SK-N-SH treated with all-trans-retinoic acid at 6 μM for 48 hours (cell line): ENCODE measurements at regions not wholly inside any gene's neighbourhood (a gene's known extent, or its start where the extent isn't known, plus 50 kb on each side); places are given as distances from the start of the nearest gene placed in this dataset.

ENCODE experiments used
- ATAC-seq: fragments of 200-7000 bp; cut with Tn5 transposase; 3 replicates; pipeline ENCODE4 v1.9.1; 2020; ENCODE audit warnings: mild to moderate bottlenecking, moderate library complexity
- ARNTL ChIP-seq: fragments of 450-650 bp; formaldehyde crosslinking; IDR thresholded peaks from 2 replicates; pipeline ENCODE4 v1.5.0; 2020; ENCODE audit warnings: low read depth, mild to moderate bottlenecking, moderate library complexity, borderline replicate concordance
- BACH2 ChIP-seq: fragments of 250-450 bp; sonication (Bioruptor Pico); IDR thresholded peaks from 2 replicates; pipeline ENCODE4 v1.9.0; 2021; ENCODE audit warnings: mild to moderate bottlenecking, borderline replicate concordance
- CREB5 ChIP-seq: fragments of 250-450 bp; sonication (Bioruptor Pico); IDR thresholded peaks from 2 replicates; pipeline ENCODE4 v1.5.1; 2020; ENCODE audit warnings: low read depth, mild to moderate bottlenecking, moderate library complexity
- CSDC2 ChIP-seq: fragments of 250-450 bp; sonication (Bioruptor Pico); IDR thresholded peaks from 2 replicates; pipeline ENCODE4 v1.5.0; 2020; ENCODE audit warnings: mild to moderate bottlenecking, moderate library complexity
- CSRNP3 ChIP-seq: fragments of 250-450 bp; sonication (Bioruptor Pico); IDR thresholded peaks from 2 replicates; pipeline ENCODE4 v1.5.1; 2021; ENCODE audit warnings: mild to moderate bottlenecking, moderate library complexity
- ESRRG ChIP-seq: fragments of 250-450 bp; sonication (Bioruptor Pico); IDR thresholded peaks from 2 replicates; pipeline ENCODE4 v1.6.1; 2021; ENCODE audit warnings: mild to moderate bottlenecking
- GLIS3 ChIP-seq: fragments of 250-450 bp; sonication (Bioruptor Pico); IDR thresholded peaks from 2 replicates; pipeline ENCODE4 v1.5.0; 2020; ENCODE audit warnings: mild to moderate bottlenecking, moderate library complexity
- ISL1 ChIP-seq: fragments of 250-450 bp; sonication (Bioruptor Pico); IDR thresholded peaks from 2 replicates; pipeline ENCODE4 v2.1.2; 2022; ENCODE audit warnings: mild to moderate bottlenecking, moderate library complexity
- POU6F1 ChIP-seq: fragments of 250-450 bp; sonication (Bioruptor Pico); IDR thresholded peaks from 2 replicates; pipeline ENCODE4 v1.8.0; 2021; ENCODE audit warnings: low read depth, mild to moderate bottlenecking, moderate library complexity, borderline replicate concordance
- PPARA ChIP-seq: fragments of 250-450 bp; sonication (Bioruptor Pico); IDR thresholded peaks from 2 replicates; pipeline ENCODE4 v1.5.0; 2020; ENCODE audit warnings: mild to moderate bottlenecking, borderline replicate concordance
- RARB ChIP-seq: fragments of 250-450 bp; sonication (Bioruptor Pico); IDR thresholded peaks from 2 replicates; pipeline ENCODE4 v1.8.0; 2021; ENCODE audit warnings: mild to moderate bottlenecking, moderate library complexity
- SNAI2 ChIP-seq: fragments of 250-450 bp; sonication (Bioruptor Pico); IDR thresholded peaks from 2 replicates; pipeline ENCODE4 v1.5.0; 2020; ENCODE audit warnings: mild to moderate bottlenecking, moderate library complexity
- TCF4 ChIP-seq: fragments of 250-450 bp; sonication (Bioruptor Pico); IDR thresholded peaks from 2 replicates; pipeline ENCODE4 v1.8.0; 2021; ENCODE audit warnings: mild to moderate bottlenecking, moderate library complexity, borderline replicate concordance
- TOX ChIP-seq: fragments of 250-450 bp; sonication (Bioruptor Pico); IDR thresholded peaks from 2 replicates; pipeline ENCODE4 v1.8.0; 2021; ENCODE audit warnings: mild to moderate bottlenecking, moderate library complexity, borderline replicate concordance
- ZFP3 ChIP-seq: fragments of 250-450 bp; sonication (Bioruptor Pico); IDR thresholded peaks from 2 replicates; pipeline ENCODE4 v1.5.0; 2020; ENCODE audit warnings: mild to moderate bottlenecking, moderate library complexity
- ZNF565 ChIP-seq: fragments of 450-650 bp; formaldehyde crosslinking; conservative IDR thresholded peaks from 2 replicates; pipeline ENCODE4 v1.5.0; 2020; ENCODE audit warnings: low read depth, mild to moderate bottlenecking, moderate library complexity
- ZNF70 ChIP-seq: fragments of 450-650 bp; formaldehyde crosslinking; IDR thresholded peaks from 2 replicates; pipeline ENCODE4 v1.5.0; 2020; ENCODE audit warnings: mild to moderate bottlenecking, moderate library complexity
- ZNF8 ChIP-seq: fragments of 450-650 bp; formaldehyde crosslinking; IDR thresholded peaks from 2 replicates; pipeline ENCODE4 v1.5.0; 2020; ENCODE audit warnings: mild to moderate bottlenecking, moderate library complexity
- TF ChIP-seq, protein P1 (sequence below): fragments of 250-450 bp; sonication (Bioruptor Pico); IDR thresholded peaks from 2 replicates; pipeline ENCODE4 v1.8.0; 2020; ENCODE audit warnings: mild to moderate bottlenecking, moderate library complexity, borderline replicate concordance
- TF ChIP-seq, protein P2 (sequence below): fragments of 250-450 bp; sonication (Bioruptor Pico); IDR thresholded peaks from 2 replicates; pipeline ENCODE4 v1.5.0; 2020; ENCODE audit warnings: mild to moderate bottlenecking, moderate library complexity

DNA sequence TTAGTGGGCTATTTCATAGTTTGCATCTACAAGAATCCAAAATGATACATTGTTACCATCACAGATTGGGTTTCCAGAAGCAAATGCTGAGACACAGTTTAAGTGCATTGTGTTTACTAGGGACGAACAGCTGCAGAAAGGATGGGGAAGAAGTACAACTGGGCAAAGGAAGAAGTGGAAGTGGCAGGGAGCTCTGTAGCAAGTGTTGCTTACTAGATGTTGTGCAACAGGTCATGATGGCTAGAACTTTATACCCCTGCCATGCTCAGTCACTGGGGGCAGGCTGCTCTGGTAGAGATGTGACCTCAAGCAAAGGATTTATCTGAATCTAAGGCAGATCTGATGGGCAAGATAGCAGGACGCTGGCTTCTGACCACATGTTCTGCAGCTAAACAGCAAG is 76.1 kb upstream of the EMCN start (continued):
- TF ChIP-seq TOX (CRISPR knock-in tag) = no peak

- TF ChIP-seq CSRNP3 (no peak), BACH2 (CRISPR knock-in tag) (no peak), ZFP3 (CRISPR knock-in tag) (no peak), GLIS3 (CRISPR knock-in tag) (no peak), TCF4 (CRISPR knock-in tag) (no peak), CSDC2 (CRISPR knock-in tag) (no peak), ESRRG (CRISPR knock-in tag) (no peak), ISL1 (CRISPR knock-in tag) (no peak), ZNF8 (CRISPR knock-in tag) (no peak), TOX (CRISPR knock-in tag) (no peak), ZNF70 (CRISPR knock-in tag) (no peak), ARNTL (CRISPR knock-in tag) (no peak), CREB5 (CRISPR knock-in tag) (no peak), RARB (CRISPR knock-in tag) (no peak), ZNF565 (no peak), SNAI2 (no peak)
- TF ChIP-seq, protein P1, sequence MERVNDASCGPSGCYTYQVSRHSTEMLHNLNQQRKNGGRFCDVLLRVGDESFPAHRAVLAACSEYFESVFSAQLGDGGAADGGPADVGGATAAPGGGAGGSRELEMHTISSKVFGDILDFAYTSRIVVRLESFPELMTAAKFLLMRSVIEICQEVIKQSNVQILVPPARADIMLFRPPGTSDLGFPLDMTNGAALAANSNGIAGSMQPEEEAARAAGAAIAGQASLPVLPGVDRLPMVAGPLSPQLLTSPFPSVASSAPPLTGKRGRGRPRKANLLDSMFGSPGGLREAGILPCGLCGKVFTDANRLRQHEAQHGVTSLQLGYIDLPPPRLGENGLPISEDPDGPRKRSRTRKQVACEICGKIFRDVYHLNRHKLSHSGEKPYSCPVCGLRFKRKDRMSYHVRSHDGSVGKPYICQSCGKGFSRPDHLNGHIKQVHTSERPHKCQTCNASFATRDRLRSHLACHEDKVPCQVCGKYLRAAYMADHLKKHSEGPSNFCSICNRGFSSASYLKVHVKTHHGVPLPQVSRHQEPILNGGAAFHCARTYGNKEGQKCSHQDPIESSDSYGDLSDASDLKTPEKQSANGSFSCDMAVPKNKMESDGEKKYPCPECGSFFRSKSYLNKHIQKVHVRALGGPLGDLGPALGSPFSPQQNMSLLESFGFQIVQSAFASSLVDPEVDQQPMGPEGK (CRISPR knock-in tag) = no peak
- ATAC-seq = peak; percentile 81
These were observed 73.5 kb upstream of the EMCN start for GRCh38 chr4:100591161-100591876.

DNA sequence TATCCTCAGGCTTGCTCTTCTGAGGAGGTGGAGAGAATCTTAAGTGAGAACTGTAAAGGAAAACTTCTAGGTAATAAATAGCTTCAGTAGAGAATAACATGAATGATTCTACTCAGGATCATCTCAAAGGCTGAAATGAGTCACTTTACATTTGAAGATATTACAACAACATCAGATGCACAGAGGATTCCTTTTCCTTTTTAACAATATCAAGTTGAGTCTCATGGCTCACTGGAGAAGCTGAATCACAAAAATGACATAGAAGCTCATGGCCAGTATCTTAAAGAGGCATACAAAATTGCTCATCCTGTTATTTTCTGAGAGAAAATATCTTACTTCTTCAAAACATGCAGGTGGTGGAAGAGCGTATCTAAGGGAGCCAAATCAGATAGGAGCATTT is 72.5 kb upstream of the EMCN start:
- peak; percentile 31; the same call in 1 of the 3 replicates for ATAC-seq
- TF ChIP-seq RARB (CRISPR knock-in tag) = no peak
- TF ChIP-seq POU6F1 (CRISPR knock-in tag) = no peak
- TF ChIP-seq PPARA (CRISPR knock-in tag) = no peak
- TF ChIP-seq SNAI2 = no peak
- TF ChIP-seq ZNF70 (CRISPR knock-in tag) = no peak
- TF ChIP-seq, protein P2, sequence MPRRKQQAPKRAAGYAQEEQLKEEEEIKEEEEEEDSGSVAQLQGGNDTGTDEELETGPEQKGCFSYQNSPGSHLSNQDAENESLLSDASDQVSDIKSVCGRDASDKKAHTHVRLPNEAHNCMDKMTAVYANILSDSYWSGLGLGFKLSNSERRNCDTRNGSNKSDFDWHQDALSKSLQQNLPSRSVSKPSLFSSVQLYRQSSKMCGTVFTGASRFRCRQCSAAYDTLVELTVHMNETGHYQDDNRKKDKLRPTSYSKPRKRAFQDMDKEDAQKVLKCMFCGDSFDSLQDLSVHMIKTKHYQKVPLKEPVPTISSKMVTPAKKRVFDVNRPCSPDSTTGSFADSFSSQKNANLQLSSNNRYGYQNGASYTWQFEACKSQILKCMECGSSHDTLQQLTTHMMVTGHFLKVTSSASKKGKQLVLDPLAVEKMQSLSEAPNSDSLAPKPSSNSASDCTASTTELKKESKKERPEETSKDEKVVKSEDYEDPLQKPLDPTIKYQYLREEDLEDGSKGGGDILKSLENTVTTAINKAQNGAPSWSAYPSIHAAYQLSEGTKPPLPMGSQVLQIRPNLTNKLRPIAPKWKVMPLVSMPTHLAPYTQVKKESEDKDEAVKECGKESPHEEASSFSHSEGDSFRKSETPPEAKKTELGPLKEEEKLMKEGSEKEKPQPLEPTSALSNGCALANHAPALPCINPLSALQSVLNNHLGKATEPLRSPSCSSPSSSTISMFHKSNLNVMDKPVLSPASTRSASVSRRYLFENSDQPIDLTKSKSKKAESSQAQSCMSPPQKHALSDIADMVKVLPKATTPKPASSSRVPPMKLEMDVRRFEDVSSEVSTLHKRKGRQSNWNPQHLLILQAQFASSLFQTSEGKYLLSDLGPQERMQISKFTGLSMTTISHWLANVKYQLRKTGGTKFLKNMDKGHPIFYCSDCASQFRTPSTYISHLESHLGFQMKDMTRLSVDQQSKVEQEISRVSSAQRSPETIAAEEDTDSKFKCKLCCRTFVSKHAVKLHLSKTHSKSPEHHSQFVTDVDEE (CRISPR knock-in tag) = no peak

DNA sequence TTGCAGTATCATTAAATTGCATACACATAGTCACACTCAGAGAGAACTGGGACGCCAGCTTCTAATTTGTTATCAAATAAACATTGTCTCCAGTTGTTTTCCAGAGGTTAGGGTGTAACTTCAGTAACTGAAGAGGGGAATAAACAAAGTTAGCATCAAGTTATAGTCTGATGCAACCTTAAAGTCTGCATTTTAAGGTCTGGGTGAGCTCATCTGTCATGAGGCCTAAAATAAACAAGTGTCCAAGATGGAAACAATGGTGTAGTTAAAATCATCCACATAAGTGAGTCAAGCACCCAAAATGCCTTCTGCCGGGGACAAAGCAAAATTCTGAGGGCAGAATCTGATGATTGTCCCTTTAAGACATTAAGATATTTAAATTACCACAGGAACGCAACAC is 70.3 kb upstream of the EMCN start:
- ATAC-seq = no peak
- TF ChIP-seq POU6F1 (CRISPR knock-in tag) (no peak), ZNF8 (CRISPR knock-in tag) (no peak)
- TF ChIP-seq, protein P2 (CRISPR knock-in tag) = no peak
- TF ChIP-seq, protein P1 (CRISPR knock-in tag) = no peak
